GM23248 (cell line): ENCODE measurements at regions not wholly inside any gene's neighbourhood (a gene's known extent, or its start where the extent isn't known, plus 50 kb on each side); places are given as distances from the start of the nearest gene placed in this dataset.

Experiments used
- DNase-seq: peaks from one replicate; pipeline ENCODE4 v3.0.0-alpha.2; 2015
- H2AFZ ChIP-seq: fragments of 200-600 bp; sonication (generic); 2 replicates; pipeline ENCODE4 v1.6.1; 2016; ENCODE audit warnings: antibody characterized with exemption
- H3F3A ChIP-seq: fragments of 200-600 bp; sonication (generic); 2 replicates; pipeline ENCODE4 v1.6.1; 2016; ENCODE audit warnings: mild to moderate bottlenecking, antibody characterized with exemption, mixed run types; ENCODE audit not compliant: insufficient read depth
- H3K27ac ChIP-seq: fragments of 200-600 bp; sonication (generic); 2 replicates; pipeline ENCODE4 v1.5.1; 2016; ENCODE audit warnings: mild to moderate bottlenecking
- H3K27me3 ChIP-seq: fragments of 200-600 bp; sonication (generic); replicated peaks from 2 replicates; pipeline ENCODE4 v1.6.1; 2016; ENCODE audit warnings: mild to moderate bottlenecking; ENCODE audit not compliant: insufficient read depth
- H3K36me3 ChIP-seq: fragments of 200-600 bp; sonication (generic); 2 replicates; pipeline ENCODE4 v1.6.1; 2016; ENCODE audit warnings: low read depth, mild to moderate bottlenecking
- H3K4me1 ChIP-seq: fragments of 200-600 bp; sonication (generic); 2 replicates; pipeline ENCODE4 v1.6.1; 2016; ENCODE audit warnings: mild to moderate bottlenecking; ENCODE audit not compliant: insufficient read depth
- H3K4me2 ChIP-seq: fragments of 200-600 bp; sonication (generic); one replicate; pipeline ENCODE4 v1.6.1; 2016; ENCODE audit warnings: mild to moderate bottlenecking; ENCODE audit not compliant: unreplicated experiment
- H3K4me3 ChIP-seq: fragments of 200-600 bp; sonication (generic); 2 replicates; pipeline ENCODE4 v1.5.1; 2016; ENCODE audit warnings: mild to moderate bottlenecking
- H3K79me2 ChIP-seq: fragments of 200-600 bp; sonication (generic); 2 replicates; pipeline ENCODE4 v1.6.1; 2016; ENCODE audit warnings: mild to moderate bottlenecking; ENCODE audit not compliant: insufficient read depth
- H3K9ac ChIP-seq: fragments of 200-600 bp; sonication (generic); 2 replicates; pipeline ENCODE4 v1.6.1; 2016; ENCODE audit warnings: mild to moderate bottlenecking
- H3K9me2 ChIP-seq: fragments of 200-600 bp; sonication (generic); 2 replicates; pipeline ENCODE4 v1.6.1; 2016; ENCODE audit warnings: mixed run types, mild to moderate bottlenecking, moderate library complexity; ENCODE audit not compliant: insufficient read depth
- H3K9me3 ChIP-seq: fragments of 200-600 bp; sonication (generic); one replicate; pipeline ENCODE4 v1.6.1; 2017; ENCODE audit warnings: low read depth
- H4K20me1 ChIP-seq: fragments of 200-600 bp; sonication (generic); 2 replicates; pipeline ENCODE4 v1.6.0; 2016; ENCODE audit not compliant: insufficient read depth
- EZH2 ChIP-seq: fragments of 200-600 bp; sonication (generic); IDR thresholded peaks from 2 replicates; pipeline ENCODE4 v1.6.1; 2018; ENCODE audit warnings: antibody characterized with exemption, mild to moderate bottlenecking; ENCODE audit not compliant: insufficient read depth, poor library complexity, severe bottlenecking
- EZH2phosphoT487 ChIP-seq: fragments of 200-600 bp; sonication (generic); IDR thresholded peaks from 2 replicates; pipeline ENCODE4 v1.6.1; 2018; ENCODE audit warnings: antibody characterized with exemption, moderate library complexity, mild to moderate bottlenecking, low read depth; ENCODE audit not compliant: insufficient read depth
- WGBS, 2 experiments: methylation state at CpG; one replicate each; pipeline ENCODE4 v1.1.6; 2015 to 2017; ENCODE audit warnings: low lambda C conversion rate in 2 of 2, low coverage in 1 of 2; ENCODE audit errors: missing lambda C conversion rate in 2 of 2; 5-methylcytosine and 5-hydroxymethylcytosine counted together
- in situ Hi-C: fragments of 300-500 bp; cut with MboI; formaldehyde crosslinking; loops from 2 replicates; pipeline ENCODE4 v1.15.0; 2020

DNA sequence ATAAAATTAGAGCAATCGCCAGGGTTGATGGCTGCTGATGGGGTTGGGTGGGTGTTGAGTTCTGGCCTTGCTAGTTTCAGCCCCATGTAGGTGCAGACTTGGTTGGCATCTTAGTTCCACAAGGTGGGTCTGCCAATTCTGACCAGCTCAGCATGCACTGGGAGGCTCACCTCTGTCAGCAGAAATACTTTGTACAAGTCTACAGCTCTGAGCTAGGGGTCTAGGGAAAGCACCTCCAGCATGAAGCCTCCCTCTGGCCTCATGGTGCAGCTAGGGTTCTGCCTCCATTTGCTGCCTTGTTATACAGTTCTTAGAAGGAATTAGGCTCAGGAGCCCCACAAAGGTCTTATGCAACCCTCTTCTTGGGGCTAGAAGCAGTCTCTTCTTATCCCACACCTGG is 278.9 kb upstream of the HDAC4 start:
- Histone ChIP-seq H3K36me3 (no peaks in the 10 kb centered on the region), H2AFZ (no peak overlapping the region), H3K79me2 (no peaks in the 10 kb centered on the region), H3K27me3 (peaks cover 25% of the 10 kb centered on the region; the same call in 1 of the 2 replicates), H4K20me1 (no peaks in the 10 kb centered on the region), H3F3A (no peaks in the 10 kb centered on the region), H3K9me2 (no peaks in the 10 kb centered on the region), H3K4me2 (no peak overlapping the region), H3K27ac (no peak overlapping the region), H3K9ac (no peak overlapping the region), H3K4me3 (no peak overlapping the region), H3K9me3 (no peaks in the 10 kb centered on the region), H3K4me1 (no peaks in the 10 kb centered on the region)
- TF ChIP-seq EZH2 (no peak), EZH2phosphoT487 (no peak)
- no peak for DNase-seq
- in situ Hi-C loops, result no loop called here
- 17 to 43% methylated on average over 1 of the region's 1 CpG for WGBS, 2 experiments

DNA sequence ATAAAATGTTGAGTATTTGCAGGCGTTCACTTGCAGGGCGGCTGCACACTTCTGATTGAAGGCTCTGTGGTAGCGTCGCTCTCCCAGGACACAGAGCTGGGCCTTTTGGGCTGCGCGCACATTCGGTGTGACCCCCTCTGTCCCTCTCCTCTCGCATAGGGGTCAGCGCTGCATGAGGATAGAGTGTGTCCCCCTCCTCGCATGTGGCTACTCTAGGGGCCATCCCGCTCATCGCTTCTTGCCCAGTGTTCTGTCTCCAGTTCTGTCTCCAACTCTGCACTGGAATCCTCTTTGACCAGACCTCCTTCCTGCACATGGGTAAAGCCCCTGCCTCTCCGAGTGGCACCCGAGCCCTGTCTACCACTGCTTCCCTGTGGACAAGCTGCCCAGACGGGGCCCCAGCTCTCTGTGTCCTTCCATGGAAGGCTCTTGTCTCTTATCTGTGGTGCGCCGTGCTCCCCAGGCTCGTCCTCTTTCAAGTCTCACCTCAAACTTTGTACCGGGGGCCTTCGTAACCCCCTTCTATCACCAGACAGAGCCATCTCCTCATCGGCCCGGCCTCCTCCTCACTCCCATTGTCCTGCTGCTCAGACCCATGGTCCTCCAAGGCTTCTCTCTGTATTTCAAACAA is 278.0 kb upstream of the HDAC4 start:
- Histone ChIP-seq H3K9me2 (no peaks in the 10 kb centered on the region), H3K4me2 (no peak overlapping the region), H3K27me3 (peaks cover 25% of the 10 kb centered on the region; the same call in 1 of the 2 replicates), H3K4me3 (no peak overlapping the region), H3K27ac (no peak overlapping the region), H4K20me1 (no peaks in the 10 kb centered on the region), H3K36me3 (no peaks in the 10 kb centered on the region), H2AFZ (no peak overlapping the region), H3K9ac (no peak overlapping the region), H3K4me1 (no peaks in the 10 kb centered on the region), H3K9me3 (no peaks in the 10 kb centered on the region), H3F3A (no peaks in the 10 kb centered on the region), H3K79me2 (no peaks in the 10 kb centered on the region)
- TF ChIP-seq EZH2phosphoT487 (no peak), EZH2 (no peak)
- in situ Hi-C loops, result no loop called here
- 70% methylated on average over 21 to 22 of the region's 22 CpGs for WGBS, 2 experiments
- DNase-seq, result no peak

DNA sequence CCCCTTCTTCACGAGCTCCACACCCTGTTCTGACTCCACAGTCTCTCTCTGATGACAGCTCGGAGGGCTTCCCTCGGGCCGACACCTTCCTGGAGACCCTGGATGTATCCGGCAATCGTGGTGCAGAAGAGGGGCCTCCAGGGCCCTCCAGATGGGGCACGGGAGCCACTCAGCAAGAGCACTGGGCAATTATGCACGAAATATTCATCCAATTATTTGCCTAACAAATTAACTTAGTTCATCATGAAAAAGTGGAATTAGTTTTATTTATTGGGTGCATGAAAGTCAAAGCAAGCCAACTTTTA is 277.3 kb upstream of the HDAC4 start:
- TF ChIP-seq EZH2phosphoT487 (no peak), EZH2 (no peak)
- H3K79me2 ChIP-seq, result no peaks in the 10 kb centered on the region
- DNase-seq, result no peak
- H3K36me3 ChIP-seq, result no peaks in the 10 kb centered on the region
- H3K4me1 ChIP-seq, result no peaks in the 10 kb centered on the region
- no peaks in the 10 kb centered on the region for H4K20me1 ChIP-seq
- no peaks in the 10 kb centered on the region for H3K9me3 ChIP-seq
- peaks cover 20% of the 10 kb centered on the region; the same call in 1 of the 2 replicates for H3K27me3 ChIP-seq
- H3K9me2 ChIP-seq, result no peaks in the 10 kb centered on the region
- H3K27ac ChIP-seq, result no peak overlapping the region
- no peak overlapping the region for H3K4me3 ChIP-seq
- in situ Hi-C loops, result no loop called here
- no peak overlapping the region for H3K9ac ChIP-seq
- no peak overlapping the region for H2AFZ ChIP-seq
- H3F3A ChIP-seq, result no peaks in the 10 kb centered on the region
- 44 to 50% methylated on average over 8 of the region's 8 CpGs for WGBS, 2 experiments
- no peak overlapping the region for H3K4me2 ChIP-seq

- H3K4me2 ChIP-seq, result no peak overlapping the region
- TF ChIP-seq EZH2phosphoT487, result no peak
- no peak for TF ChIP-seq EZH2
- no peaks in the 10 kb centered on the region for H3K9me2 ChIP-seq
- no peaks in the 10 kb centered on the region for H3K4me1 ChIP-seq
- H4K20me1 ChIP-seq, result no peaks in the 10 kb centered on the region
- H3K36me3 ChIP-seq, result no peaks in the 10 kb centered on the region
- H3K9me3 ChIP-seq, result no peaks in the 10 kb centered on the region
- DNase-seq, result no peak
- no peaks in the 10 kb centered on the region for H3K79me2 ChIP-seq
- H3K9ac ChIP-seq, result no peak overlapping the region
- 69 to 70% methylated on average over 20 to 21 of the region's 21 CpGs for WGBS, 2 experiments
- peaks cover 15% of the 10 kb centered on the region; the same call in 1 of the 2 replicates for H3K27me3 ChIP-seq
- no peaks in the 10 kb centered on the region for H3F3A ChIP-seq
- in situ Hi-C loops, result no loop called here
- no peak overlapping the region for H2AFZ ChIP-seq
- no peak overlapping the region for H3K27ac ChIP-seq
- no peak overlapping the region for H3K4me3 ChIP-seq
Observed at GRCh38 chr2:239677453-239678185, 276.8 kb upstream of the HDAC4 start.
